GM20000 (cell line): ENCODE measurements at regions not wholly inside any gene's neighbourhood (a gene's known extent, or its start where the extent isn't known, plus 50 kb on each side); places are given as distances from the start of the nearest gene placed in this dataset.
"Not testable (repeated sequence)": the region's sequence is repeated elsewhere in the genome, so short reads cannot be mapped to it uniquely, and the experiment has no call there.

Experiments
- DNase-seq: peaks from one replicate; pipeline ENCODE4 v3.0.0; 2012; ENCODE audit warnings: low spot score
- CTCF ChIP-seq: IDR thresholded peaks from 2 replicates; pipeline ENCODE4 v1.5.1; 2012; ENCODE audit warnings: mild to moderate bottlenecking, control low read depth; ENCODE audit errors: extremely low read depth, missing control alignments

GRCh38 chr22:22754268-22754657, 109.8 kb downstream of the GGTLC2 start:
- TF ChIP-seq CTCF, result no peak
- no peak for DNase-seq

GRCh38 chr22:22754961-22755777, 110.8 kb downstream of the GGTLC2 start:
- no peak for DNase-seq
- no peak for TF ChIP-seq CTCF

GRCh38 chr22:22755778-22756100, 111.3 kb downstream of the GGTLC2 start:
- no peak for DNase-seq
- TF ChIP-seq CTCF, result no peak

- no peak for DNase-seq
- no peak for TF ChIP-seq CTCF
These were observed 111.7 kb downstream of the GGTLC2 start for GRCh38 chr22:22756109-22756508.

GRCh38 chr22:22756551-22757201, 112.3 kb downstream of the GGTLC2 start:
- DNase-seq, result not testable (repeated sequence)

GRCh38 chr22:22758101-22758807, 113.8 kb downstream of the GGTLC2 start:
- DNase-seq, result not testable (repeated sequence)

- DNase-seq, result no peak
- no peak for TF ChIP-seq CTCF
These were observed 115.0 kb downstream of the GGTLC2 start for GRCh38 chr22:22759371-22759770.

- no peak for DNase-seq
- TF ChIP-seq CTCF, result no peak
These were observed 115.6 kb downstream of the GGTLC2 start for GRCh38 chr22:22759889-22760546.
